HL-60/S4 (cell line): ENCODE measurements at regions not wholly inside any gene's neighbourhood (a gene's known extent, or its start where the extent isn't known, plus 50 kb on each side); places are given as distances from the start of the nearest gene placed in this dataset.
"Not testable (repeated sequence)": the region's sequence is repeated elsewhere in the genome, so short reads cannot be mapped to it uniquely, and the experiment has no call there.

Experiments
- in situ Hi-C: fragments of 300-500 bp; cut with MboI; formaldehyde crosslinking; loops from 2 replicates; pipeline ENCODE4 v1.14.3; 2022; ENCODE audit warnings: low sequenced_read_pairs

DNA sequence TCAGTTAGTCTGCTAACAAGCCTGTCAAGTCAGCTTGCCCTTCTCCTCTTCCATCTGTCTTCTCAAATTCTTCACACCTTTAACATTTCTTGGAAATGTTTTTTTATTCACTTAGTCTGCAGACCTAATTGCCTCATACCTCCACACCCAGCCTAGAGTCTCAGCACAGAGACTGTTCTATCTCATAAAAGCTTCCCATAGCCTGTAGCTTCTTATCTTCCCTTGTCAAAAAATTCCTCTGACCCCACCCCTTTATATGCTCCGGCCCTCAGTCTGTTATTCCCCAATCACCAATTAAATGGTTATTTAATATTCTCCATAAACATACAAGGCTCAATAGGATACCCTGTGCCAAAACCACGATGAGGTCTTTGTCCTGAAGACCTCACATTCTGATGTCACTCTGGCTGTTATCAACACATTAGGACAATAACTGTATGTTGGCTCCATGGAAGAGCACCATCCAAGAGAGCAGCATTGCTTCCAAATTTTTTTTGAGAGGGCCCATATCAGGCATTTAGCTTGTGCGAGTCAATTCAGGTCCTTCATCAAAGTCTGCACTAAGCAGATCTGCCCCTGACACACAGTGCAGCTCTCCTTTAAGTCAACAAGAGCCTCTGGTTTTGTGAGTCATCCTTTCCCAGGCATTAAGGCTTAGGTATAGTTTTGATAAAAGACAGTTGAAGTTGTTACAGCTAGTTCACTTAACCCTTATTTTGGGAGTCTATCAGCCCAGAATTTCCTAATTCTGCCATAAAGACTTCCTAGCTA, 83.2 kb upstream of the TBX18 start:
- in situ Hi-C loops, result no loop called here

DNA sequence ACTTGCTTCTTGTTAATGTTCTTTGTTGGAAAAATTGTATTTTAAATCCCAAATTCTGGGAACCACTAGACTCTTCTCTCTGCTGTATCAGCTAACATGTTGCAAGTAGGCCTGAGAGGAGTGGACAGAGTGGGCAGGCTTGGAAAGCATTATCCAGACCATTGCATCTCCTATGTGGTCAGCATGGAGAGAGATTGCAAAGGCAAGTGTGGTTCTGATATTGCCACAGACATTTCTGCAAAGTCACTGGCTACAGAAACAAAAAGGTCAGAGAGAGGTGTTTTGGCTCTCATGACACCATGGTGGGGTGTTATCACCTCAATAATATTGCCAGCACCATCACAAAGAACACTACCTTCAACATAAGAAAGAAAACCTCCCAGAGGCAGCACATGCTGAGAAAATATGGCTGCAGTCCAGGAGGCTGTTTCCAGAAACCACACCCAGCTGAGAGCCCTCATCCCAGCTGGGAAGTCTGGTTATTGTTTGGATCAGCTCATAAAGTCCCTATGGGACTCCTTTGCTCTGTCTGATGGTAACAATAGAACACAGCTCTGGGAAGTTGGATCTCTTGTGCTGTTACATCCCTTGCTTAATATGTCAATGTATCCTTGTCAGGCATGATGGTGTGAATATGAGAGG, 78.2 kb upstream of the TBX18 start:
- in situ Hi-C loops, result no loop called here

DNA sequence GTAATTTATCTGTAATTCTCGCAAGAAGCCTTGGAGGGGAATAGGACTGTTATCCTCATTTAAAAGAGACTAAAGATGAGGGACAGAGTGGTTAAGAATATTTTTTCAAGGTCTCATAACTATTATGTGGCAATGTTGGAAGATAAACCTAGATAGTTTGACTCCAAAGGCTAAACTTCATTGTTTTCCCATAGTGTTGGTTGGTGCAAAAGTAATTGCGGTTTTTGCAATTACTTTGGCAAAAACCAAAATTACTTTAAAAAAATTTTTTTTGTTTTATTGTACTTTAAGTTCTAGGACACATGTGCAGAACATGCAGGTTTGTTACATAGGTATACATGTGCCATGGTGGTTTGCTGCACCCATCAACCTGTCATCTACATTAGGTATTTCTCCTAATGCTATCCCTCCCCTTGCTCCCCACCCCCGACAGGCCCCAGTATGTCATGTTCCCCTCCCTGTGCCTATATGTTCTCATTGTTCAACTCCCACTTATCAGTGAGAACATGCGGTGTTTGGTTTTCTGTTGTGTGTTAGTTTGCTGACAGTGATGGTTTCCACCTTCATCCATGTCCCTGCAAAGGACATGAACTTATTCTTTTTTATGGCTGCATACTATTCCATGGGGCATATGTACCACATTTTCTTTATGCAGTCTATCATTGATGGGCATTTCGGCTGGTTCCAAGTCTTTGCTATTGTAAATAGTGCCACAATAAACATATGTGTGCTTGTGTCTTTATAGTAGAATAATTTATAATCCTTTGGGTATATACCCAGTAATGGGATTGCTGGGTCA, 72.9 kb upstream of the TBX18 start:
- in situ Hi-C loops, result not testable (repeated sequence)

DNA sequence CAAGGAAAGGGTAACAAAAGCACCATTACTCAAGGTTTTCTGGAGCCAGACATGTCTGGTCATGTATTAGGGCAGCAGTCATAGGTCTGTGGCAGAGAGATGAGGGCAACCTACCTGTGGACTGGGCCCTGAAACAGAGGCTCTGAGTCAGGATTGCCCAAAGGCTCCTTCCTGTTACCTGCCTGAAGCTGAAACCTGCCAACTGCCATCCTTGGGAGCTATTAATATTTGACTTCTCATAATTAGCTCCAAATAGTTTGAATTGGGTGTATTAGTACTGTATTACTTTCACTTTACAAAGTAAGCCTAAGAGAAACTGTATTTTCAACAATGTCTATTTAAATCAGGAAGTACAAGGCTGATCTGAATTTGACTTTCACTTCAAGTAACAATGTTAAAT, 72.0 kb upstream of the TBX18 start:
- in situ Hi-C loops, result no loop called here

DNA sequence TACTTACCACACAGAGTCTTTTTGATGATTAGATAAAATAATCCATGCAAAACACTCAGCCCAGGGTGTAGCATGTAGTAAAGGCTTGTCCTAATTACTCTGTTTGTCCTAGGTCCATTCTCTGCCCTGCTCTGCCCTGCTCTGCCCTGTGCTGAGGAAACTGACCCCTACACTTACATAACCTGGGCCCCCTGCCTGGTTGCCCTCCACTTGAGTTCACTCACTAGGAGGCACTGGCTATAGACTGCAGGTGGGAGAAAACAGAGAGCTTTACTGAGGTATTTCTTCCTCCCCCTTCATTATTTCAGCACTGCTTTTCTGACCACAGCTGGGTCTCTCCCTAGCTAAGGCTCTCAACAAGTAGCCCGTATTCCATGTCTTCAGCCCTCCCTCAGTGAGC, 70.9 kb upstream of the TBX18 start:
- in situ Hi-C loops, result no loop called here

DNA sequence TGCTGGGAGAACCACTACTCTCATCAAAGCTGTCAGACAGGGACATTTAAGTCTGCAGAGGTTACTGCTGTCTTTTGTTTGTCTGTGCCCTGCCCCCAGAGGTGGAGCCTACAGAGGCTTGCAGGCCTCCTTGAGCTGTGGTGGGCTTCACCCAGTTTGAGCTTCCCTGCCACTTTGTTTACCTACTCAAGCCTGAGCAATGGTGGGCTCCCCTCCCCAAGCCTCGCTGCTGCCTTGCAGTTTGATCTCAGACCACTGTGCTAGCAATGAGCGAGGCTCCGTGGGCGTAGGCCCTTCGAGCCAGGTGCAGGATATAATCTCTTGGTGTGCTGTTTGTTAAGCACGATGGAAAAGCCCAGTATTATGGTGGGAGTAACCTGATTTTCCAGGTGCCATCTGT, 67.5 kb upstream of the TBX18 start:
- in situ Hi-C loops, result not testable (repeated sequence)

DNA sequence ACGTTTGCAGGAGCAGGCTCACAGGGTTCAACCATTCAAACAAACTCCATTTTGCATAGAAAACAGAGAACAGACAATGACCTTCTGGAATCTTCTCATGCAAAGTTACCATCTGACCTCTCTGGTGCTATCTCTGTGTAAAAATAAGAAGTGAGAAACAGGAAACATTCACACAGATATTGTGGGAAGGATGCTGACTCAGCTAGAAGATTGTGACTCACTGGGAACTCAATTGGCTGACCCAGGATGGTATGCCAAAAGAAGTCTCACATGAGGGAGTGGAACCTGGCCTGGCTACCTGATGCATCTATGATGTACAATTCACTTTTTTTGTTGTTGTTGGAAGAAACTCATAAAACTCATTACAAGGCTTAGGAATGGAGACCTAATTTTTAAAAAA, 61.1 kb upstream of the TBX18 start:
- in situ Hi-C loops, result no loop called here

DNA sequence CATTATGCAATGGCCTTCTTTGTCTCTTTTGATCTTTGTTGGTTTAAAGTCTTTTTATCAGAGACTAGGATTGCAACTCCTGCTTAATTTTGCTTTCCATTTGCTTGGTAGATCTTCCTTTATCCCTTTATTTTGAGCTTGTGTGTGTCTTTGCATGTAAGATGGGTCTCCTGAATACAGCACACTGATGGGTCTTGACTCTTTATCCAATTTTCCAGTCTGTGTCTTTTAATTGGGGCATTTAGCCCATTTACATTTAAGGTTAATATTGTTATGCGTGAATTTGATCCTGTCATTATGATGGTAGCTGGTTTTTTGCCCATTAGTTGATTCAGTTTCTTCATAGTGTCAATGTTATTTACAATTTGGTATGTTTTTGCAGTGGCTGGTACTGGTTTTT, 56.9 kb upstream of the TBX18 start:
- in situ Hi-C loops, result not testable (repeated sequence)

DNA sequence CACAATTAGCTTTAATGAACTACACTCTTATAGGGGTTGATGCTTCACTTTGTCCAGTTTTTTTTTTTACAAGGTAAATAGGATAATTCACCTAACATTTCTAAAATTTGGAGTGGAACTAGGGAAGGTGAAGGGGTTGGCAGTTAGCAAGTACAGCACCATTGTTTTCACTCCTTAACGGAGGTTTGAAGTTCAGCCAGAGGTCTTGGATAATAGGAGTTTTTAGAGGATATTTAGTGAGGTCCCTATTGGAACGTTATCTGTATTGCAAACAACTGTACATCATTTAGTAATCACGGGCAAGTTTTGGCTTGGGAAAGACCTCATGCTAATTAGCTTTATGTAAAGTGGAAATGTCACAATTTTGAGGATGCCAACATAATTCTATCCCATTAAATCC, 52.3 kb upstream of the TBX18 start:
- in situ Hi-C loops, result no loop called here

DNA sequence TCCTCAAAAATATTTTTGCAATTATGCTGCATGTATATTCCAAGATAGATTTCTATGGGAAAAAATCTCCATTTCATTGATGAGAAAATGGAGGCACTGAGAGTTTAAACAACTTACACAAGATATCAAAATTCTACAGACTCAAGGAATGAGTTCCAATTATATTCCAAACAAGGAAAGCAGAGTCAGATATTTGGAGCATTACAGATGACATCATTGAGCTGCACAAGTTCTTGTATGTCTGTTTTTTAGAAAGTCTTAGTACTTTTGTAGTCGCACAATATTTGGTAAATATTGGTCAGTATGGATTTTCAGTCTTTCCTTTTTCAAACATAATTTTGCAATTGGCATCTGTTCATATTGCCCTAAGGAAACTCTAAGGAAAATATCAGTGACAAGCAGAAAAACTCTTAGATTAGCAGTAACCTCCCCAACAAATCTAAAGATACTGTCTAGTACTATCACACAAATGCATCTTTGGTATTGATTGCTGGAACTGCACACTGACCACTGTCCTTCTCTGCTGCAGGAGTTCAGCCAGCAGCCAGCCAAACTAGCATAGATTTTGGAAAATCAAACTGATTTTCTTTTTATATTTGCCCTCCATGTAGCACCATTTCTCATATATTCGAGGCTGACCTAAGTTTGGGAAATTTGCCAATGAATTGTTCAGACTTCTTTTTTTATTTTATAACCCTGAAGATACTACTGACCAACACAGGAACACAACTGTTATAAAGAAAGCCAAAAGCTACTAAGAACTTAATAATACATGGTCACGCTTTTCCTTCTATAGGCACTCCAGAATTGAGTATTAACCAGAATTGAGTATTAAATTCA, 51.7 kb upstream of the TBX18 start:
- in situ Hi-C loops, result no loop called here
